ENCODE measurements at regions not wholly inside any gene's neighbourhood (a gene's known extent, or its start where the extent isn't known, plus 50 kb on each side); places are given as distances from the start of the nearest gene placed in this dataset.

DNA sequence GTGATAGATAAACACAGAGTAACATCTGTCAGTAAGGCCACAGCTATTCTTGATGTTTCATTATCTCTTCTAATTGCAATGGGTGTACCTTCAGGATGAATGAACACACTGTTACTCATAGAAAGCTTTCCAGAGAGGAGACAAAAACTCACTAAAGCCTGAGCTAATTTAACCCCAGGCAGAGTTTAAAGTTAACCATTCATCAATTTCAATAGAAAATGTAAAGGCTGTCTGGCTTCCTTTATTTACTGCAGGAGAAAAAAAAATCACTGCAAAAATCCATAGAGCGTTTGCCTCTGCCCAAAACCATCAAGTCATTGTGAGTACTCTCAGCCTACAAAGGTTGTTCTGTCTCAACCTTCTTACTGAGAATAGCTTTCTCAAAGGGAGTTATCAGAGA is 376.9 kb downstream of the PPP4R3C start:
- H3K9ac ChIP-seq = no peak overlapping the region
- H3K79me2 ChIP-seq (ENCODE audit: insufficient read depth, low read depth) = no peaks in the 10 kb centered on the region
- H3K4me3 ChIP-seq (IDR thresholded peaks at IDR 0.05; ENCODE audit: insufficient read depth, low read depth, low read length) = no peak overlapping the region
- TF ChIP-seq, protein P1, sequence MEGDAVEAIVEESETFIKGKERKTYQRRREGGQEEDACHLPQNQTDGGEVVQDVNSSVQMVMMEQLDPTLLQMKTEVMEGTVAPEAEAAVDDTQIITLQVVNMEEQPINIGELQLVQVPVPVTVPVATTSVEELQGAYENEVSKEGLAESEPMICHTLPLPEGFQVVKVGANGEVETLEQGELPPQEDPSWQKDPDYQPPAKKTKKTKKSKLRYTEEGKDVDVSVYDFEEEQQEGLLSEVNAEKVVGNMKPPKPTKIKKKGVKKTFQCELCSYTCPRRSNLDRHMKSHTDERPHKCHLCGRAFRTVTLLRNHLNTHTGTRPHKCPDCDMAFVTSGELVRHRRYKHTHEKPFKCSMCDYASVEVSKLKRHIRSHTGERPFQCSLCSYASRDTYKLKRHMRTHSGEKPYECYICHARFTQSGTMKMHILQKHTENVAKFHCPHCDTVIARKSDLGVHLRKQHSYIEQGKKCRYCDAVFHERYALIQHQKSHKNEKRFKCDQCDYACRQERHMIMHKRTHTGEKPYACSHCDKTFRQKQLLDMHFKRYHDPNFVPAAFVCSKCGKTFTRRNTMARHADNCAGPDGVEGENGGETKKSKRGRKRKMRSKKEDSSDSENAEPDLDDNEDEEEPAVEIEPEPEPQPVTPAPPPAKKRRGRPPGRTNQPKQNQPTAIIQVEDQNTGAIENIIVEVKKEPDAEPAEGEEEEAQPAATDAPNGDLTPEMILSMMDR (conservative IDR thresholded peaks at IDR 0.05; ENCODE audit: low read depth, low read length) = no peak
- H4K20me1 ChIP-seq (ENCODE audit: insufficient read depth) = no peaks in the 10 kb centered on the region
- no peaks in the 10 kb centered on the region for H3K4me1 ChIP-seq (ENCODE audit: low read depth, poor library complexity, severe bottlenecking)
- H3K27me3 ChIP-seq (ENCODE audit: insufficient read depth, low read depth) = no peaks in the 10 kb centered on the region
- no peak overlapping the region for H2AFZ ChIP-seq (ENCODE audit: low read depth)
- no peak overlapping the region for H3K27ac ChIP-seq
- no peak overlapping the region for H3K4me2 ChIP-seq
- H3K36me3 ChIP-seq (ENCODE audit: insufficient read depth) = no peaks in the 10 kb centered on the region

DNA sequence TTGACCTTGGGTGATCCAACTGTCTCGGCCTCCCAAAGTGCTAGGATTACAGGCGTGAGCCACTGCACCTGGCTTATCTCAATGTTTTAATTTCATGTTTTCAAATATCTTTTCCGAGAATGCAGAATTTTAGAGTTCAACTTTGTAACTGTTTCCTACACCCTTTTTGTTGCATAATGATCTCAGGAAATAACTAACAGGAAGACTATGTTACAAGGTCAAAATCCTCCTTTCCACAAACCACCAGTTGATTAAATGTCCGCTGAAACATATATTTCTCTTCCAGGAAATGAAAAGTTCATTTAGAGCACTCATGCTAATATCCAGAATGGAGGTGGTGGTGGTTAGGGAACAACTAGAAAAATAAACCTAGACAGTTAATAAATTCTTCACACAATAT is 377.8 kb downstream of the PPP4R3C start:
- no peaks in the 10 kb centered on the region for H3K4me1 ChIP-seq (ENCODE audit: low read depth, poor library complexity, severe bottlenecking)
- no peak overlapping the region for H2AFZ ChIP-seq (ENCODE audit: low read depth)
- no peaks in the 10 kb centered on the region for H3K27me3 ChIP-seq (ENCODE audit: insufficient read depth, low read depth)
- H3K36me3 ChIP-seq (ENCODE audit: insufficient read depth) = no peaks in the 10 kb centered on the region
- no peak overlapping the region for H3K9ac ChIP-seq
- H3K4me2 ChIP-seq = no peak overlapping the region
- H3K79me2 ChIP-seq (ENCODE audit: insufficient read depth, low read depth) = no peaks in the 10 kb centered on the region
- TF ChIP-seq, protein P1 (conservative IDR thresholded peaks at IDR 0.05; ENCODE audit: low read depth, low read length) = no peak
- no peak overlapping the region for H3K4me3 ChIP-seq (IDR thresholded peaks at IDR 0.05; ENCODE audit: insufficient read depth, low read depth, low read length)
- no peaks in the 10 kb centered on the region for H4K20me1 ChIP-seq (ENCODE audit: insufficient read depth)
- no peak overlapping the region for H3K27ac ChIP-seq

DNA sequence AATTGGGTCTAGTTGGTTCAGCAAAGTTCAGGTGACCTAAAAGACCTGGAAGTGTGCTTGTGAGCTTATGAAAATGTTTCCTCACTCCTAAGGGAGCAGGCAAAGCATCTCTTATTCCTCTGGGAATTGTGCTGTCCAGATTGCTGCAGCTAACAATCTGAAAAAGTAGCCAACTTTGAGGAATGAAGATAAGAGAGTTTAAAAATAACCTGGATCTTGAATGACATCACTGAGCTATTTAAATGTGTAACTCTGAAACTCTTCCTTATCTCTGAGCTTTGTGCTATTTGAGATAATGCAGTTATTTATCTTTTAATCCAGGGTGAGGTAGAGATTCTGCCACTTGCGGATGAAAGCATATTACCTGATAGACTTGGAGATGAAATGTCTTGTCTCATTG is 384.8 kb downstream of the PPP4R3C start:
- TF ChIP-seq, protein P1 (conservative IDR thresholded peaks at IDR 0.05; ENCODE audit: low read depth, low read length) = no peak
- Histone ChIP-seq H2AFZ (ENCODE audit: low read depth) (no peak overlapping the region), H3K79me2 (ENCODE audit: insufficient read depth, low read depth) (no peaks in the 10 kb centered on the region), H3K4me3 (IDR thresholded peaks at IDR 0.05; ENCODE audit: insufficient read depth, low read depth, low read length) (no peak overlapping the region), H3K4me1 (ENCODE audit: low read depth, poor library complexity, severe bottlenecking) (no peaks in the 10 kb centered on the region), H3K4me2 (no peak overlapping the region), H3K9ac (no peak overlapping the region), H3K27me3 (ENCODE audit: insufficient read depth, low read depth) (no peaks in the 10 kb centered on the region), H4K20me1 (ENCODE audit: insufficient read depth) (no peaks in the 10 kb centered on the region), H3K27ac (no peak overlapping the region), H3K36me3 (ENCODE audit: insufficient read depth) (no peaks in the 10 kb centered on the region)

DNA sequence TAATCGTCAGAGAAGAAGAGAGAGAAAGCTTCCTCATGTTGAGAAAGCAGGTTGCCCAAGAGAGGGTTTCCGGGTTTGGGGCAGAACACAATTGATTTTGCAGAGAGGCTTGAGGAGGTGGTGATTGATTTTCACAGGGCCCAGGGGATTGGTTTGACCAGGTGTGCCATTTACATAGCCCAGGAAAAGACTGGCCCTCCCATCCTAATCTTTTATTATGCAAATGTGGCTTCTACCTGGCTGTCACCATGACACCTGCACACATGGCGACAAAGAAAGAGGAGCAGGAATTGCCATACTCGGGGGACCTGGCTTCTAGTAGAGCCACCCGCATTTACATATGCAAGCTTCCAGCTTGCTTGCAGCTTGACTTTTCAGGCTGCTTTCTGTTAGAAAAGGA is 405.3 kb downstream of the PPP4R3C start:
- no peaks in the 10 kb centered on the region for H3K79me2 ChIP-seq (ENCODE audit: insufficient read depth, low read depth)
- no peak overlapping the region for H3K4me2 ChIP-seq
- no peak overlapping the region for H3K4me3 ChIP-seq (IDR thresholded peaks at IDR 0.05; ENCODE audit: insufficient read depth, low read depth, low read length)
- H3K4me1 ChIP-seq (ENCODE audit: low read depth, poor library complexity, severe bottlenecking) = no peaks in the 10 kb centered on the region
- H3K27ac ChIP-seq = no peak overlapping the region
- H2AFZ ChIP-seq (ENCODE audit: low read depth) = no peak overlapping the region
- no peaks in the 10 kb centered on the region for H3K36me3 ChIP-seq (ENCODE audit: insufficient read depth)
- TF ChIP-seq, protein P1 (conservative IDR thresholded peaks at IDR 0.05; ENCODE audit: low read depth, low read length) = no peak
- no peaks in the 10 kb centered on the region for H3K27me3 ChIP-seq (ENCODE audit: insufficient read depth, low read depth)
- no peaks in the 10 kb centered on the region for H4K20me1 ChIP-seq (ENCODE audit: insufficient read depth)
- no peak overlapping the region for H3K9ac ChIP-seq

DNA sequence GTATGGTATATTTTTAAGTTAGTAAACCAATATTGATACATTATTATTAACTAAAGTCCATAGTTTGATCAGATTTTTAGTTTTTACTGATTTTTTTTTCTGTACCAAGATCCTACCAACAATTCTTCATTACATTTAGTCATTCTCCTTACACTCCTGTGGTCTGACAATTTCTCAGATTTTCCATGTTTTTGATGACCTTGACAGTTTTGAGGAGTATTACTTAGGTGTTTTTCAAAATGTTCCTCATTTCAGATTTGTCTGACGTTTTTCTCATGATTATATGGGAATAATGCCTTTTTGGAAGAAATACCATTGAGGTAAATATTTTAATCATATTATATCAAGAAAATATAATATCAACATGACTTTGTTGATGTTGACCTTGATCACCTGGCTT is 423.8 kb downstream of the PPP4R3C start:
- Histone ChIP-seq H3K27ac (no peak overlapping the region), H3K79me2 (ENCODE audit: insufficient read depth, low read depth) (no peaks in the 10 kb centered on the region), H3K4me1 (ENCODE audit: low read depth, poor library complexity, severe bottlenecking) (no peaks in the 10 kb centered on the region), H3K27me3 (ENCODE audit: insufficient read depth, low read depth) (no peaks in the 10 kb centered on the region), H3K36me3 (ENCODE audit: insufficient read depth) (no peaks in the 10 kb centered on the region), H3K9ac (no peak overlapping the region), H2AFZ (ENCODE audit: low read depth) (no peak overlapping the region), H3K4me2 (no peak overlapping the region), H3K4me3 (IDR thresholded peaks at IDR 0.05; ENCODE audit: insufficient read depth, low read depth, low read length) (no peak overlapping the region), H4K20me1 (ENCODE audit: insufficient read depth) (no peaks in the 10 kb centered on the region)
- TF ChIP-seq, protein P1 (conservative IDR thresholded peaks at IDR 0.05; ENCODE audit: low read depth, low read length) = no peak
